SU-DHL-6 (cell line): ENCODE measurements at regions not wholly inside any gene's neighbourhood (a gene's known extent, or its start where the extent isn't known, plus 50 kb on each side); places are given as distances from the start of the nearest gene placed in this dataset.

Experiments used
- H2AFZ ChIP-seq: fragments of 200-600 bp; sonication (generic); 2 replicates; pipeline ENCODE4 v1.6.1; 2014; ENCODE audit warnings: low read depth, mild to moderate bottlenecking, moderate library complexity, mixed read lengths, antibody characterized with exemption, low read length; ENCODE audit not compliant: severe bottlenecking
- H3F3A ChIP-seq: fragments of 200-600 bp; shearing (Covaris generic); 2 replicates; pipeline ENCODE4 v1.6.0; 2016; ENCODE audit warnings: antibody characterized with exemption, mild to moderate bottlenecking; ENCODE audit not compliant: insufficient read depth
- H3K27ac ChIP-seq: fragments of 200-600 bp; sonication (generic); 2 replicates; pipeline ENCODE4 v1.5.1; 2016; ENCODE audit warnings: low read depth, mild to moderate bottlenecking, low read length, moderate library complexity, mixed read lengths
- H3K27me3 ChIP-seq: fragments of 200-600 bp; sonication (generic), shearing (Covaris generic); 2 replicates; pipeline ENCODE4 v1.6.0; 2014; ENCODE audit warnings: mild to moderate bottlenecking, low read length
- H3K36me3 ChIP-seq: fragments of 200-600 bp; sonication (generic); 2 replicates; pipeline ENCODE4 v1.6.1; 2014; ENCODE audit warnings: mild to moderate bottlenecking, low read length, mixed read lengths
- H3K4me2 ChIP-seq: fragments of 300-600, 200-600 bp; shearing (Covaris generic), sonication (generic); 2 replicates; pipeline ENCODE4 v1.6.0; 2014; ENCODE audit warnings: low read length, low read depth, mild to moderate bottlenecking; ENCODE audit not compliant: poor library complexity, severe bottlenecking
- H3K4me3 ChIP-seq: fragments of 200-600 bp; sonication (generic); 2 replicates; pipeline ENCODE4 v1.5.1; 2014; ENCODE audit warnings: antibody characterized with exemption, low read length, mild to moderate bottlenecking, mixed read lengths; ENCODE audit not compliant: insufficient read depth, poor library complexity, severe bottlenecking
- H3K79me2 ChIP-seq: fragments of 200-600 bp; sonication (generic); 2 replicates; pipeline ENCODE4 v1.6.1; 2014; ENCODE audit warnings: mild to moderate bottlenecking, low read length, moderate library complexity; ENCODE audit not compliant: insufficient read depth
- H3K9ac ChIP-seq: fragments of 200-600 bp; sonication (generic); 2 replicates; pipeline ENCODE4 v1.7.0; 2014; ENCODE audit warnings: mild to moderate bottlenecking, low read length
- H3K9me2 ChIP-seq: fragments of 200-600 bp; sonication (generic); replicated peaks from 2 replicates; pipeline ENCODE4 v1.6.1; 2014; ENCODE audit warnings: low read length; ENCODE audit not compliant: insufficient read depth
- H3K9me3 ChIP-seq: fragments of 200-600 bp; sonication (generic); 2 replicates; pipeline ENCODE4 v1.6.1; 2014; ENCODE audit warnings: low read length, mixed read lengths; ENCODE audit not compliant: insufficient read depth
- H4K20me1 ChIP-seq: fragments of 200-600 bp; sonication (generic); 2 replicates; pipeline ENCODE4 v1.6.1; 2014; ENCODE audit warnings: low read depth, mild to moderate bottlenecking, antibody characterized with exemption, low read length, moderate library complexity, mixed read lengths
- CTCF ChIP-seq: fragments of 200-600 bp; sonication (generic); IDR thresholded peaks from one replicate; pipeline ENCODE4 v1.5.1; 2017; ENCODE audit warnings: antibody characterized with exemption, mild to moderate bottlenecking, low read length, moderate library complexity; ENCODE audit not compliant: insufficient read depth, poor library complexity, severe bottlenecking
- EZH2phosphoT487 ChIP-seq: fragments of 200-600 bp; sonication (generic), shearing (Covaris generic); conservative IDR thresholded peaks from 2 replicates; pipeline ENCODE4 v1.6.1; 2018; ENCODE audit warnings: mild to moderate bottlenecking, antibody characterized with exemption, low read length, moderate library complexity, mixed read lengths

- no peaks in the 10 kb centered on the region for H3K9me3 ChIP-seq
- TF ChIP-seq EZH2phosphoT487 (no peak), CTCF (no peak)
- no peak overlapping the region for H3K4me2 ChIP-seq
Observed at GRCh38 chr2:9775351-9775750, 67.9 kb upstream of the TAF1B start.

GRCh38 chr2:9775999-9776712 lies 67.1 kb upstream of the TAF1B start:
- no peak overlapping the region for H2AFZ ChIP-seq
- TF ChIP-seq EZH2phosphoT487 (no peak), CTCF (no peak)
- no peaks in the 10 kb centered on the region for H3K36me3 ChIP-seq
- no peaks in the 10 kb centered on the region for H3K9me3 ChIP-seq
- H3K79me2 ChIP-seq, result no peaks in the 10 kb centered on the region
- no peak overlapping the region for H3K27ac ChIP-seq
- H3F3A ChIP-seq, result no peaks in the 10 kb centered on the region
- H3K4me3 ChIP-seq, result no peak overlapping the region
- H3K27me3 ChIP-seq, result no peaks in the 10 kb centered on the region
- H3K9me2 ChIP-seq, result no peaks in the 10 kb centered on the region
- H3K4me2 ChIP-seq, result no peak overlapping the region
- no peak overlapping the region for H3K9ac ChIP-seq
- no peaks in the 10 kb centered on the region for H4K20me1 ChIP-seq

More at GRCh38 chr2:9775351-9775750, 67.9 kb upstream of the TAF1B start:
- H3K36me3 ChIP-seq, result no peaks in the 10 kb centered on the region
- H4K20me1 ChIP-seq, result no peaks in the 10 kb centered on the region
- H3K79me2 ChIP-seq, result no peaks in the 10 kb centered on the region
- no peak overlapping the region for H3K9ac ChIP-seq
- no peaks in the 10 kb centered on the region for H3K27me3 ChIP-seq
- H3K9me2 ChIP-seq, result no peaks in the 10 kb centered on the region
- H3K27ac ChIP-seq, result no peak overlapping the region
- no peak overlapping the region for H2AFZ ChIP-seq
- no peak overlapping the region for H3K4me3 ChIP-seq
- H3F3A ChIP-seq, result no peaks in the 10 kb centered on the region

- Histone ChIP-seq H3K9me3 (no peaks in the 10 kb centered on the region), H4K20me1 (no peaks in the 10 kb centered on the region), H2AFZ (no peak overlapping the region), H3F3A (no peaks in the 10 kb centered on the region), H3K27ac (no peak overlapping the region), H3K4me2 (no peak overlapping the region), H3K27me3 (no peaks in the 10 kb centered on the region), H3K9me2 (no peaks in the 10 kb centered on the region), H3K79me2 (no peaks in the 10 kb centered on the region), H3K9ac (no peak overlapping the region), H3K4me3 (no peak overlapping the region), H3K36me3 (no peaks in the 10 kb centered on the region)
- TF ChIP-seq EZH2phosphoT487, result no peak
- TF ChIP-seq CTCF, result no peak
Observed at GRCh38 chr2:9777081-9777480, 66.2 kb upstream of the TAF1B start.
